Caco-2 (cell line): ENCODE measurements at regions not wholly inside any gene's neighbourhood (a gene's known extent, or its start where the extent isn't known, plus 50 kb on each side); places are given as distances from the start of the nearest gene placed in this dataset.
A peak's percentile ranks its signal among the peaks of the same experiment; 100 is the strongest.

Experiments
- BruUV-seq: library from RNA; stranded (reverse); fragments of 400-500 nt; replicated peaks from 2 replicates; lab custom pipeline; 2021; lab: Mats Ljungman, UMichigan
- CTCF ChIA-PET: fragments of 300-600 bp; sonication (Branson Sonifier 250); formaldehyde crosslinking; loops from one replicate; lab custom pipeline; 2022; ENCODE audit warnings: antibody characterized with exemption; lab: Charles Lee
- POLR2A ChIA-PET: fragments of 300-600 bp; sonication (Branson Sonifier 250); formaldehyde crosslinking; loops from one replicate; lab custom pipeline; 2022; ENCODE audit warnings: antibody characterized with exemption; lab: Charles Lee
- DNase-seq, 2 experiments: peaks; one replicate each; pipeline versions ENCODE4 v3.0.0 to v3.0.0-alpha.2; 2020 to 2022
- H3K27me3 ChIP-seq: replicated peaks from 2 replicates; pipeline ENCODE4 v1.6.0; 2011; ENCODE audit warnings: low read length; ENCODE audit not compliant: control insufficient read depth, insufficient read depth
- H3K36me3 ChIP-seq: 2 replicates; pipeline ENCODE4 v1.5.1; 2011; ENCODE audit warnings: low read length; ENCODE audit not compliant: control insufficient read depth, insufficient read depth
- H3K4me1 ChIP-seq: fragments of 250-450 bp; sonication (Bioruptor Pico); 2 replicates; pipeline ENCODE4 v1.5.1; 2020; ENCODE audit warnings: mild to moderate bottlenecking
- H3K4me3 ChIP-seq: 2 replicates; pipeline ENCODE4 v1.5.1; 2011; ENCODE audit warnings: low read depth, mild to moderate bottlenecking, control low read depth, low read length
- H3K9me3 ChIP-seq: fragments of 250-450 bp; sonication (Bioruptor Pico); 2 replicates; pipeline ENCODE4 v1.5.1; 2020; ENCODE audit warnings: mild to moderate bottlenecking, moderate library complexity
- H3K27ac Mint-ChIP-seq: one replicate; pipeline ENCODE4 v1.8.0; 2022; ENCODE audit warnings: mixed read lengths; ENCODE audit not compliant: unreplicated experiment
- H3K27me3 Mint-ChIP-seq: one replicate; pipeline ENCODE4 v1.8.0; 2022; ENCODE audit warnings: mixed read lengths; ENCODE audit not compliant: insufficient read depth, unreplicated experiment
- H3K36me3 Mint-ChIP-seq: one replicate; pipeline ENCODE4 v1.8.0; 2022; ENCODE audit warnings: mild to moderate bottlenecking, mixed read lengths; ENCODE audit not compliant: insufficient read depth, unreplicated experiment
- H3K4me1 Mint-ChIP-seq: one replicate; pipeline ENCODE4 v1.8.0; 2022; ENCODE audit warnings: low read depth, mixed read lengths; ENCODE audit not compliant: unreplicated experiment
- H3K4me3 Mint-ChIP-seq: one replicate; pipeline ENCODE4 v1.8.0; 2022; ENCODE audit warnings: mild to moderate bottlenecking, moderate library complexity, mixed read lengths; ENCODE audit not compliant: unreplicated experiment
- H3K9me3 Mint-ChIP-seq: one replicate; pipeline ENCODE4 v1.8.0; 2022; ENCODE audit warnings: mixed read lengths; ENCODE audit not compliant: unreplicated experiment
- intact Hi-C: fragments of 100-400 bp; cut with micrococcal nuclease; formaldehyde crosslinking; loops from one replicate; pipeline ENCODE4 v1.10.0; 2022; ENCODE audit not compliant: unreplicated experiment
- TF ChIP-seq, protein P1 (sequence below), 2 experiments: fragments of 200-600 bp in 1 of 2; IDR thresholded peaks; 1 replicate in 1 of 2; 2 replicates in 1 of 2; pipeline versions ENCODE4 v1.5.1 to v1.8.0; 2011 to 2022; ENCODE audit warnings: antibody characterized with exemption in 1 of 2, control low read depth in 1 of 2, inconsistent platforms in 1 of 2, low read depth in 1 of 2, low read length in 1 of 2, mild to moderate bottlenecking in 1 of 2, moderate library complexity in 1 of 2; ENCODE audit not compliant: insufficient read depth in 1 of 2, severe bottlenecking in 1 of 2, unreplicated experiment in 1 of 2

DNA sequence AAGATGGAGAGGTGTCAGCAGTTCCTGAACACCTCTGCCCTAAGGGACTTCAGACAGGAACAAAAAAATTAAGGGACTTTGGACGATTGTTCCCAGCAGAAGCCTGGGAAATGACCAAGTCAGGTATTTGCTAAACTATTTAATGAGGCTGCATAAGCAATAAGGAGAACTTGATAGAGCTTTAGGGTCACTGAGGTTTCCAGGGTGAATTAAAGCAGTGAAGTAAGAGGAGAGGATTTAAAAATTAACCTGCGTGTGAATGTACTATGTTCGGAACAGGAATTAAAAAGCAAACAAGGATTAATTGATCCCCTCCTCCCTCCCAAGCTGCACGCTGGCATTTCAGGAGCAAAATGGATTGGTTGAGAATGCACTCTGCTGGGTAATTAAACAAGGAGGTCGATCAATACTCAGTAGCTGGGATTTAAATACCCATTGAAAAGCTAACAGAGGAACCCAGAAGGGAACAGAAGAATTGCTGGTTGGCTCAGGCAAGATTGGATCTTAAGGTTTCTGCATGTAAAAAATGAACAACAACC is 157.2 kb downstream of the RNF152 start:
- Mint-ChIP-seq H3K4me3 (peak overlapping the region; percentile 37), H3K36me3 (peaks cover 6% of the 10 kb centered on the region), H3K27me3 (no peaks in the 10 kb centered on the region), H3K4me1 (peaks cover 7% of the 10 kb centered on the region), H3K27ac (peak overlapping the region; percentile 67), H3K9me3 (no peaks in the 10 kb centered on the region)
- Histone ChIP-seq H3K36me3 (no peaks in the 10 kb centered on the region), H3K4me3 (no peak overlapping the region), H3K4me1 (no peaks in the 10 kb centered on the region), H3K27me3 (no peaks in the 10 kb centered on the region), H3K9me3 (no peaks in the 10 kb centered on the region)
- ChIA-PET POLR2A (no interaction called here), CTCF (no interaction called here)
- TF ChIP-seq, protein P1, sequence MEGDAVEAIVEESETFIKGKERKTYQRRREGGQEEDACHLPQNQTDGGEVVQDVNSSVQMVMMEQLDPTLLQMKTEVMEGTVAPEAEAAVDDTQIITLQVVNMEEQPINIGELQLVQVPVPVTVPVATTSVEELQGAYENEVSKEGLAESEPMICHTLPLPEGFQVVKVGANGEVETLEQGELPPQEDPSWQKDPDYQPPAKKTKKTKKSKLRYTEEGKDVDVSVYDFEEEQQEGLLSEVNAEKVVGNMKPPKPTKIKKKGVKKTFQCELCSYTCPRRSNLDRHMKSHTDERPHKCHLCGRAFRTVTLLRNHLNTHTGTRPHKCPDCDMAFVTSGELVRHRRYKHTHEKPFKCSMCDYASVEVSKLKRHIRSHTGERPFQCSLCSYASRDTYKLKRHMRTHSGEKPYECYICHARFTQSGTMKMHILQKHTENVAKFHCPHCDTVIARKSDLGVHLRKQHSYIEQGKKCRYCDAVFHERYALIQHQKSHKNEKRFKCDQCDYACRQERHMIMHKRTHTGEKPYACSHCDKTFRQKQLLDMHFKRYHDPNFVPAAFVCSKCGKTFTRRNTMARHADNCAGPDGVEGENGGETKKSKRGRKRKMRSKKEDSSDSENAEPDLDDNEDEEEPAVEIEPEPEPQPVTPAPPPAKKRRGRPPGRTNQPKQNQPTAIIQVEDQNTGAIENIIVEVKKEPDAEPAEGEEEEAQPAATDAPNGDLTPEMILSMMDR (IDR thresholded peaks at IDR 0.05; ENCODE audit: insufficient read depth in 1 of 2, low read depth in 1 of 2, low read length in 1 of 2, severe bottlenecking in 1 of 2, unreplicated experiment in 1 of 2), result no peak
- intact Hi-C loops, result no loop called here
- BruUV-seq, result no TSS peak
- DNase-seq, result no peak

DNA sequence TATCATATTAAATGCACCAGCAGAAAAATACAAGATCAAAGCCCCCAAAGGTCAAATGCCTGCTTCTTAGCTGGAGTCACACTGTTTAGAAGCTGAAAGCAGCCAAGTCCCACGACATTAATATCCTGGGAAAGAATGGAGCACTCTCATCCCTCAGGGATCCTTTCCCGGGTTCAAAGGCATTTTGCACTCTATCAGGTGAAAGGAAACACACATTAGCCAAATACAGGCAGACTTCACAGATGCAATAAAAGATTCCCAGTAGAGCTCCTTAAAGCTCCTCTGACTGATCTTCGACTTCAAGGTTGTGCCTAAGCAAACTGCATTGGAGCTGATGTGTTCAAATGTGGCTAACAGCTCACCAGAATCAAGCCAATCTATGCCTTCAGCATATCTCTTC is 158.4 kb downstream of the RNF152 start:
- Histone ChIP-seq H3K9me3 (no peaks in the 10 kb centered on the region), H3K4me3 (no peak overlapping the region), H3K36me3 (no peaks in the 10 kb centered on the region), H3K27me3 (no peaks in the 10 kb centered on the region), H3K4me1 (no peaks in the 10 kb centered on the region)
- no peaks in the 10 kb centered on the region for H3K27me3 Mint-ChIP-seq
- H3K36me3 Mint-ChIP-seq, result peaks cover 6% of the 10 kb centered on the region
- ChIA-PET POLR2A (no interaction called here), CTCF (no interaction called here)
- H3K4me3 Mint-ChIP-seq, result no peak overlapping the region
- intact Hi-C loops, result no loop called here
- no peaks in the 10 kb centered on the region for H3K9me3 Mint-ChIP-seq
- no peak for DNase-seq
- BruUV-seq, result no TSS peak
- no peak overlapping the region for H3K27ac Mint-ChIP-seq
- peaks cover 7% of the 10 kb centered on the region for H3K4me1 Mint-ChIP-seq
- TF ChIP-seq, protein P1 (IDR thresholded peaks at IDR 0.05; ENCODE audit: insufficient read depth in 1 of 2, low read depth in 1 of 2, low read length in 1 of 2, severe bottlenecking in 1 of 2, unreplicated experiment in 1 of 2), result no peak

DNA sequence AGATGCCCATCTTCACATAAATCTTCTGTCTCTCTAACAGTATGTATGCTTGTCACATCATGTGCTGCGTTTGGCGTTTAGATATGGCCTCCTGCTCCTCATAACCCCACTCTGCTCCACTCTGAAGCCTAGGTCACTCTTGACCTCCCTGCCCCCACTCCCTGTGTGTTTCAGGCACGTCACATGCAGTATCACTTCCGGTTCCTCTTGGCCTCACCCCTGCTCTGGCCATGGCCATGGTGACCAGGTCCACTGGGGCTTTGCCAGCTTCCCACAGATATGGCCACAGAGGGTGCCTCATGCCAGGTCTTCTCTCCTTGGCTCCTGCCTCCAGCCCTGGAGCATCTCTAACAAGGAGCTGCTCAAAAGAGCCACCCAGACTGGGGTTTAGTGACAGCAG is 160.0 kb downstream of the RNF152 start:
- BruUV-seq, result no TSS peak
- intact Hi-C loops, result no loop called here
- CTCF ChIA-PET, result no interaction called here
- H3K27me3 Mint-ChIP-seq, result no peaks in the 10 kb centered on the region
- Histone ChIP-seq H3K9me3 (no peaks in the 10 kb centered on the region), H3K27me3 (no peaks in the 10 kb centered on the region), H3K4me1 (no peaks in the 10 kb centered on the region), H3K4me3 (no peak overlapping the region), H3K36me3 (no peaks in the 10 kb centered on the region)
- no peak overlapping the region for H3K27ac Mint-ChIP-seq
- H3K9me3 Mint-ChIP-seq, result no peaks in the 10 kb centered on the region
- POLR2A ChIA-PET, result no interaction called here
- H3K4me1 Mint-ChIP-seq, result peaks cover 7% of the 10 kb centered on the region
- peaks cover 6% of the 10 kb centered on the region for H3K36me3 Mint-ChIP-seq
- H3K4me3 Mint-ChIP-seq, result no peak overlapping the region
- DNase-seq, result no peak
- TF ChIP-seq, protein P1 (IDR thresholded peaks at IDR 0.05; ENCODE audit: insufficient read depth in 1 of 2, low read depth in 1 of 2, low read length in 1 of 2, severe bottlenecking in 1 of 2, unreplicated experiment in 1 of 2), result no peak
